Colonic mucosa (tissue), 4 donors: ENCODE measurements at regions not wholly inside any gene's neighbourhood (a gene's known extent, or its start where the extent isn't known, plus 50 kb on each side); places are given as distances from the start of the nearest gene placed in this dataset.

Experiments
- DNase-seq: peaks from one replicate; pipeline ENCODE4 v3.0.0-alpha.2; 2020
- H3K27ac ChIP-seq: fragments of 200-600 bp; one replicate; pipeline ENCODE4 v1.8.0; 2021
- H3K27me3 ChIP-seq: fragments of 200-600 bp; one replicate; pipeline ENCODE4 v1.8.0; 2021
- H3K36me3 ChIP-seq: fragments of 200-600 bp; one replicate; pipeline ENCODE4 v1.8.0; 2021
- H3K4me1 ChIP-seq: fragments of 200-600 bp; one replicate; pipeline ENCODE4 v1.8.0; 2021; ENCODE audit warnings: mild to moderate bottlenecking
- H3K4me3 ChIP-seq: fragments of 200-600 bp; one replicate; pipeline ENCODE4 v1.8.0; 2021
- H3K9ac ChIP-seq, 2 donors: one replicate each; pipeline ENCODE4 v1.7.0; 2013; ENCODE audit warnings: control low read depth in 2 of 2, low read depth in 2 of 2, low read length in 2 of 2
- H3K9me3 ChIP-seq: fragments of 200-600 bp; one replicate; pipeline ENCODE4 v1.8.0; 2021
- CTCF ChIP-seq: fragments of 200-600 bp; IDR thresholded peaks from one replicate; pipeline ENCODE4 v1.8.0; 2022; ENCODE audit warnings: antibody characterized with exemption, mild to moderate bottlenecking
- intact Hi-C: fragments of 100-400 bp; cut with DNase I; formaldehyde crosslinking; loops from one replicate; pipeline ENCODE4 v1.14.1; 2022
- donor health status: healthy.
- donor health status: DM: no; HTN: no; CAD: no.
- donor health status: DM: no; HTN: no; CAD: no.

GRCh38 chr2:8604262-8604661 lies 77.6 kb upstream of the ID2 start:
- Histone ChIP-seq H3K27ac (no peak overlapping the region), H3K4me3 (no peak overlapping the region), H3K36me3 (no peaks in the 10 kb centered on the region), H3K4me1 (no peaks in the 10 kb centered on the region), H3K27me3 (no peaks in the 10 kb centered on the region), H3K9me3 (no peaks in the 10 kb centered on the region), H3K9ac (no peak overlapping the region)
- no peak for DNase-seq
- no peak for TF ChIP-seq CTCF
- intact Hi-C loops, result no loop called here

DNA sequence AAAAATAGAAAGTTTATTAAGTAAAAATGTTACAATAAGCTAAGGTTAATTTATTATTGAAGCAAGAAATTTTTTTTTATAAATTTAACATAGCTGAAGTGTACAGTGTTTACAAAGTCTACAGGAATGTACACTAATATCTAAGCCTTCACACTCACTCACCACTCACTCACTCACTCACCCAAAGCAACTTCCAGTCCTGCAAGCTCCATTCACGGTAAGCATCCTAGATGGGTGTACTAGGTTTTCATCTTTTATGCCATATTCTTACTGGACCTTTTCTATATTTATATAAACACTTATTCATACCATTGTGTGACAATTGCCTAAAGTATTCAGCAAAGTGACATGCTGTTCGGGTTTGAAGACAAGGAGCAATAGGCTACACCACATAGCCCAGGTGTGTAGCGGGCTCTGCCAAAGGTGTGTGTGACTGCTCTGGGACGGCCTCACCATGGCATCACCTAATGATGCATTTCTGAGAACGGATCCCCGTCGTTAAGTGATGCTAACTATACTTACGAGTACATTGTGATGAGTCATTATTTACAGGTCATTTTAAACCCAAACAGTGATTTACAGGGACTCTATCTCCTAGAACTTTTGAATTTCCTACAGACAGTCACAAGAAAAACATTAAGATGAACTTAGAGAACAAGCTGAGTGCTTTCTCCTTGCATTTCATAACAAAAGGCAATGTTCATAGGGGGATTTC lies 76.3 kb upstream of the ID2 start:
- H3K9ac ChIP-seq, result no peak overlapping the region
- no peaks in the 10 kb centered on the region for H3K27me3 ChIP-seq
- no peak for TF ChIP-seq CTCF
- intact Hi-C loops, result no loop called here
- no peak overlapping the region for H3K4me3 ChIP-seq
- H3K9me3 ChIP-seq, result no peaks in the 10 kb centered on the region
- H3K27ac ChIP-seq, result no peak overlapping the region
- DNase-seq, result no peak
- no peaks in the 10 kb centered on the region for H3K4me1 ChIP-seq
- no peaks in the 10 kb centered on the region for H3K36me3 ChIP-seq

DNA sequence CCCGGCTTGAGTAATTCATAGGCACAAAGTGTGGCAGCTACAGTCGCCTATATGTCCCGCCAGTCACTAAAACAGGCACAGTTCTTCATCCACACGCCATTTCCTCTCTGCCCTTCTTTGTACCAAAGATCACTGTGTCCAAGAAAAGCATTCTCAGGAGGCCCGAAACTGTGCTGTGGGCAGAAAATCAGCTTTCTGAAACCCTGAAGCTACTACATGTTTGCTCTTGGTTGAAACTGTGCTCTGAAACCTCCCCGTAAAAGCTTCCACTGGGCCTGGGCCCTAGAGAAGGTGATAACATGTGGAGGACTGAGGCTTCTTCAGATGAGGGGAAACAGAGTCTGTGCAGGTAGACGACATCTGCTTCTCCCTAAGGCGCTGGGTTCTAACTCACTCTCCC lies 75.6 kb upstream of the ID2 start:
- Histone ChIP-seq H3K9ac (no peak overlapping the region), H3K9me3 (no peaks in the 10 kb centered on the region)

GRCh38 chr2:8606649-8607550 lies 75.0 kb upstream of the ID2 start:
- H3K9me3 ChIP-seq, result no peaks in the 10 kb centered on the region
- no peaks in the 10 kb centered on the region for H3K4me1 ChIP-seq
- no peak overlapping the region for H3K27ac ChIP-seq
- no peaks in the 10 kb centered on the region for H3K36me3 ChIP-seq
- H3K9ac ChIP-seq, result no peak overlapping the region
- intact Hi-C loops, result no loop called here
- no peaks in the 10 kb centered on the region for H3K27me3 ChIP-seq
- no peak for TF ChIP-seq CTCF
- no peak overlapping the region for H3K4me3 ChIP-seq
- DNase-seq, result no peak

More for the DNA sequence above, 75.6 kb upstream of the ID2 start:
- intact Hi-C loops, result no loop called here
- TF ChIP-seq CTCF, result no peak
- no peak for DNase-seq
- Histone ChIP-seq H3K36me3 (no peaks in the 10 kb centered on the region), H3K27me3 (no peaks in the 10 kb centered on the region), H3K4me3 (no peak overlapping the region), H3K4me1 (no peaks in the 10 kb centered on the region), H3K27ac (no peak overlapping the region)

DNA sequence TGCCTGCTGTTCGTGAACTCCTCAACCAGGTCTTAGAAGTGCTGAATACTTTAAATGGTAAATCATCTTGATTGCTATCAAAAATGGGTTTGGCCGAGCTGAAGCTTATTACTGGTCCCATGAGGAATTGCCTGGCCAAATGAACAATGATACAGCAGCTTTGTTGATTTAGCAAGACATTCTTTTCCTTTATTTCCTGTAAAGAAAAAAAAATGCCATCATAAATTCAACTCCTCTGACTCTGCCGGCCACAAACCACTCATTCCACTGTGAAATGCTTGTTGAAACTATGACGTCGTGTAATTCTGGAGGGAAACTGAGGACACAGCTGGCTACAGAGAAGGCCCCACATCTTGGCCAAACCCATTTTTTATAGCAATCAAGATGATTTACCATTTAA lies 74.2 kb upstream of the ID2 start:
- Histone ChIP-seq H3K36me3 (no peaks in the 10 kb centered on the region), H3K4me3 (no peak overlapping the region), H3K9me3 (no peaks in the 10 kb centered on the region), H3K27ac (no peak overlapping the region), H3K9ac (no peak overlapping the region), H3K4me1 (no peaks in the 10 kb centered on the region), H3K27me3 (no peaks in the 10 kb centered on the region)
- no peak for DNase-seq
- intact Hi-C loops, result no loop called here
- TF ChIP-seq CTCF, result no peak
